HepG2 (cell line): ENCODE measurements at regions not wholly inside any gene's neighbourhood (a gene's known extent, or its start where the extent isn't known, plus 50 kb on each side); places are given as distances from the start of the nearest gene placed in this dataset.

ENCODE experiments used
- ATAC-seq: fragments of 200-7000 bp; cut with Tn5 transposase; 3 replicates; pipeline ENCODE4 v1.9.1; 2020; ENCODE audit warnings: mild to moderate bottlenecking, moderate library complexity
- BruUV-seq: library from RNA; stranded (reverse); fragments of 400-500 nt; replicated peaks from 2 replicates; lab custom pipeline; 2021; lab: Mats Ljungman, UMichigan
- CTCF ChIA-PET: fragments of 300-600 bp; formaldehyde crosslinking; extraction: SDS; loops from one replicate; lab custom pipeline; 2021; ENCODE audit warnings: low total read pairs, inconsistent platforms, low intra/inter-chr PET ratio; lab: Yijun Ruan, JAX
- POLR2A ChIA-PET: fragments of 350-600 bp; sonication (Branson Sonifier 250); formaldehyde crosslinking; loops from one replicate; lab custom pipeline; 2020; ENCODE audit warnings: antibody characterized with exemption, inconsistent platforms; lab: Yijun Ruan, JAX
- DNase-seq: peaks from one replicate; pipeline ENCODE4 v3.0.0-alpha.2; 2015; ENCODE audit warnings: low spot score
- FAIRE-seq: peaks from 3 replicates; lab custom pipeline; 2011; peaks lifted over from hg19 to GRCh38; lab: Jason Lieb, UNC
- H2AFZ ChIP-seq: one replicate; pipeline ENCODE4 v1.6.1; 2011; ENCODE audit warnings: low read length, inconsistent platforms
- H3K27ac ChIP-seq: fragments of 300-600 bp; 3 replicates; pipeline ENCODE4 v1.8.0; 2011; ENCODE audit warnings: mixed run types, mild to moderate bottlenecking, mixed read lengths, low read length, inconsistent platforms; ENCODE audit not compliant: insufficient read depth; ENCODE audit errors: extremely low read length
- H3K27me3 ChIP-seq, 2 experiments: fragments of 200-600 bp in 1 of 2; 2 replicates in 1 of 2; 3 replicates in 1 of 2; pipeline versions ENCODE4 v1.6.0 to v1.8.0; 2011; ENCODE audit warnings: low read length in 2 of 2, mild to moderate bottlenecking in 2 of 2, moderate library complexity in 2 of 2, inconsistent platforms in 1 of 2; ENCODE audit not compliant: insufficient read depth in 2 of 2, control insufficient read depth in 1 of 2
- H3K36me3 ChIP-seq, 2 experiments: fragments of 200-600 bp in 1 of 2; replicated peaks in 1 of 2; 2 replicates in 1 of 2; 3 replicates in 1 of 2; pipeline versions ENCODE4 v1.5.1 to v1.8.0; 2011; ENCODE audit warnings: low read length in 2 of 2, inconsistent platforms in 1 of 2; ENCODE audit not compliant: insufficient read depth in 2 of 2, control insufficient read depth in 1 of 2
- H3K4me1 ChIP-seq: 2 replicates; pipeline ENCODE4 v1.5.1; 2012; ENCODE audit warnings: low read length, inconsistent platforms; ENCODE audit not compliant: insufficient read depth
- H3K4me2 ChIP-seq: 2 replicates; pipeline ENCODE4 v1.6.0; 2011; ENCODE audit warnings: low read depth, low read length, inconsistent platforms
- H3K4me3 ChIP-seq, 3 experiments: fragments of 200-600 bp in 1 of 3; sonication (generic), shearing (Covaris generic) in 1 of 3; replicated peaks in 1 of 3; 2 replicates each; pipeline ENCODE4 v1.5.1; 2011 to 2016; ENCODE audit warnings: low read length in 3 of 3, inconsistent platforms in 2 of 3, low read depth in 2 of 3, mild to moderate bottlenecking in 2 of 3, control low read depth in 1 of 3, mixed read lengths in 1 of 3; ENCODE audit not compliant: insufficient read depth in 1 of 3
- H3K79me2 ChIP-seq: one replicate; pipeline ENCODE4 v1.6.1; 2011; ENCODE audit warnings: low read length, inconsistent platforms; ENCODE audit not compliant: insufficient read depth
- H3K9ac ChIP-seq: 2 replicates; pipeline ENCODE4 v1.6.0; 2011; ENCODE audit warnings: mild to moderate bottlenecking, low read depth, low read length, inconsistent platforms; ENCODE audit not compliant: insufficient read depth
- H3K9me3 ChIP-seq: 2 replicates; pipeline ENCODE4 v1.5.1; 2012; ENCODE audit warnings: mild to moderate bottlenecking, low read length
- H4K20me1 ChIP-seq: 2 replicates; pipeline ENCODE4 v1.6.0; 2011; ENCODE audit warnings: inconsistent platforms, mild to moderate bottlenecking, low read length, moderate library complexity; ENCODE audit not compliant: insufficient read depth
- AHR ChIP-seq: IDR thresholded peaks from 2 replicates; pipeline ENCODE4 v1.6.1; 2018; ENCODE audit warnings: missing genetic modification reagents, missing compliant biosample characterization
- ATF2 ChIP-seq: sonication (generic); formaldehyde crosslinking; IDR thresholded peaks from 2 replicates; pipeline ENCODE4 v1.4.0; 2020; ENCODE audit warnings: missing genetic modification reagents
- CREM ChIP-seq, 2 experiments: sonication (generic) in 1 of 2; formaldehyde crosslinking in 1 of 2; IDR thresholded peaks; 2 replicates each; pipeline versions ENCODE4 v1.4.0 to v1.6.1; 2016 to 2020; ENCODE audit warnings: antibody characterized with exemption in 1 of 2, mild to moderate bottlenecking in 1 of 2, missing genetic modification reagents in 1 of 2
- EP300 ChIP-seq, 3 experiments: sonication (generic) in 1 of 3; formaldehyde crosslinking in 1 of 3; IDR thresholded peaks; 2 replicates each; pipeline versions ENCODE4 v1.5.1 to v1.6.1; 2011 to 2020; ENCODE audit warnings: low read depth in 2 of 3, low read length in 2 of 3, borderline replicate concordance in 1 of 3, improper control_type of control experiment in 1 of 3, mild to moderate bottlenecking in 1 of 3, missing genetic modification reagents in 1 of 3, moderate library complexity in 1 of 3
- HDAC2 ChIP-seq: sonication (generic); formaldehyde crosslinking; IDR thresholded peaks from 2 replicates; pipeline ENCODE4 v1.4.0; 2020; ENCODE audit warnings: missing genetic modification reagents
- HNRNPLL ChIP-seq: fragments of 200-400 bp; formaldehyde crosslinking; IDR thresholded peaks from 2 replicates; pipeline ENCODE4 v1.6.1; 2017; ENCODE audit warnings: mild to moderate bottlenecking, low read depth, low read length; ENCODE audit not compliant: poor library complexity, severe bottlenecking
- KDM5B ChIP-seq: sonication (generic); formaldehyde crosslinking; IDR thresholded peaks from 2 replicates; pipeline ENCODE4 v1.4.0; 2020; ENCODE audit warnings: missing genetic modification reagents, mild to moderate bottlenecking, borderline replicate concordance
- NAIF1 ChIP-seq: sonication (generic); formaldehyde crosslinking; IDR thresholded peaks from 2 replicates; pipeline ENCODE4 v1.5.0; 2020; ENCODE audit warnings: mild to moderate bottlenecking, missing genetic modification reagents, borderline replicate concordance
- RXRA ChIP-seq: sonication (generic); formaldehyde crosslinking; IDR thresholded peaks from 2 replicates; pipeline ENCODE4 v1.5.1; 2020; ENCODE audit warnings: missing genetic modification reagents
- SMYD3 ChIP-seq: sonication (generic); formaldehyde crosslinking; IDR thresholded peaks from 2 replicates; pipeline ENCODE4 v1.8.1; 2023; ENCODE audit warnings: mild to moderate bottlenecking, missing genetic modification reagents
- SOX5 ChIP-seq: IDR thresholded peaks from 2 replicates; pipeline ENCODE4 v1.6.1; 2016; ENCODE audit warnings: borderline replicate concordance
- TCF7L2 ChIP-seq: IDR thresholded peaks from 2 replicates; pipeline ENCODE4 v1.6.1; 2011; ENCODE audit warnings: mild to moderate bottlenecking, low read depth, low read length, moderate library complexity
- TOPORS ChIP-seq: sonication (generic); formaldehyde crosslinking; IDR thresholded peaks from 2 replicates; pipeline ENCODE4 v1.8.0; 2023; ENCODE audit warnings: mild to moderate bottlenecking, missing genetic modification reagents
- XBP1 ChIP-seq: sonication (generic); formaldehyde crosslinking; IDR thresholded peaks from 2 replicates; pipeline ENCODE4 v1.5.0; 2020; ENCODE audit warnings: missing genetic modification reagents
- ZNF570 ChIP-seq: sonication (generic); formaldehyde crosslinking; IDR thresholded peaks from 2 replicates; pipeline ENCODE4 v1.4.0; 2020; ENCODE audit warnings: mild to moderate bottlenecking, missing genetic modification reagents, borderline replicate concordance
- ZNF598 ChIP-seq: sonication (generic); formaldehyde crosslinking; IDR thresholded peaks from 2 replicates; pipeline ENCODE4 v1.5.1; 2020; ENCODE audit warnings: mild to moderate bottlenecking, missing genetic modification reagents, borderline replicate concordance
- ZNF674 ChIP-seq: sonication (generic); formaldehyde crosslinking; IDR thresholded peaks from 2 replicates; pipeline ENCODE4 v1.5.0; 2020; ENCODE audit warnings: low read depth, mild to moderate bottlenecking, missing genetic modification reagents
- WGBS: methylation state at CpG from one replicate; pipeline ENCODE4 v1.1.6; 2017; ENCODE audit warnings: low lambda C conversion rate; 5-methylcytosine and 5-hydroxymethylcytosine counted together
- in situ Hi-C: cut with HindIII; loops from 2 replicates; pipeline ENCODE4 v1.10.0; 2017; ENCODE audit warnings: low pct_unique_long_range_greater_than_20kb; ENCODE audit not compliant: extremely low pct_ligation_motif_present
- intact Hi-C: fragments of 100-400 bp; cut with micrococcal nuclease; formaldehyde crosslinking; loops from one replicate; pipeline ENCODE4 v1.10.0; 2022; ENCODE audit not compliant: unreplicated experiment
- TF ChIP-seq, protein P1 (sequence below): sonication (generic); formaldehyde crosslinking; IDR thresholded peaks from 2 replicates; pipeline ENCODE4 v1.9.0; 2021; ENCODE audit warnings: missing genetic modification reagents, mild to moderate bottlenecking, borderline replicate concordance
- TF ChIP-seq, protein P2 (sequence below): sonication (generic); formaldehyde crosslinking; IDR thresholded peaks from 2 replicates; pipeline ENCODE4 v1.5.0; 2020; ENCODE audit warnings: mild to moderate bottlenecking, missing genetic modification reagents, borderline replicate concordance

DNA sequence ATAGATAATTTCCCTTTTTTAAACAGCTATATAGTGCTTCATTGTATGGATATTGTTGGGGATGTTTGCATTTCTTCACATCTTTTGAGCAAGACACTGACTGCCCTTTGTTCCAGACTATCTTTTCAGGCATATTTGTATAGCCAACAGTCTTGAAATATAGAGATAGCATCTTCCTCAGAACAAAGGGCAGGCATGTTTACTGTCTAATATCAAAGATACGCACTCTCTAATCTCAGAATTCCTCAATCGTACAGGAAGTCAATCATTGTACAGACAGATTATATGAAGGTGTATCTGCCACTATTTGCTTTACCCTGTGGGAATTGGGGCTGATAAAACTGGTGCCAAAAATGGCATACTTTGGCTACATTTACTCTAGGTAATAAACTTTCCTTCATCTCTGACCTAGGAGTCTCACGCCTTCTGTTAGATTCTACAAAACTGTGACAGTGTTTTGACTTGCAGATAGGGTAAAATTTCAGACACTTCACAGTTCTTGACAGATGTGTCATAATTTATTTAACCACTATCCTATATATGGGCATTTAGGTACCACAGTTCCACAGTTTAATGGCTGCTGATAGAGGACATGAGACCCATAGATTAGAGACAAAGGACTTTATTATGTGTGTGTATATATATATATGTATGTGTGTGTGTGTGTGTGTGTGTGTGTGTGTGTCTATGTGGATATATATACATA lies 321.0 kb downstream of the IGSF11 start:
- peak; percentile 71 for DNase-seq
- 3% methylated on average over 3 of the region's 3 CpGs for WGBS
- no peak for TF ChIP-seq ATF2 (CRISPR knock-in tag)
- TF ChIP-seq SMYD3 (CRISPR knock-in tag), result no peak
- peak; percentile 62; the same call in 1 of the 2 replicates for TF ChIP-seq CREM (IDR thresholded peaks at IDR 0.05)
- TF ChIP-seq CREM (CRISPR knock-in tag; IDR thresholded peaks at IDR 0.05), result no peak
- TF ChIP-seq KDM5B (CRISPR knock-in tag), result no peak
- no peak for TF ChIP-seq AHR (CRISPR knock-in tag)
- TF ChIP-seq, protein P1, sequence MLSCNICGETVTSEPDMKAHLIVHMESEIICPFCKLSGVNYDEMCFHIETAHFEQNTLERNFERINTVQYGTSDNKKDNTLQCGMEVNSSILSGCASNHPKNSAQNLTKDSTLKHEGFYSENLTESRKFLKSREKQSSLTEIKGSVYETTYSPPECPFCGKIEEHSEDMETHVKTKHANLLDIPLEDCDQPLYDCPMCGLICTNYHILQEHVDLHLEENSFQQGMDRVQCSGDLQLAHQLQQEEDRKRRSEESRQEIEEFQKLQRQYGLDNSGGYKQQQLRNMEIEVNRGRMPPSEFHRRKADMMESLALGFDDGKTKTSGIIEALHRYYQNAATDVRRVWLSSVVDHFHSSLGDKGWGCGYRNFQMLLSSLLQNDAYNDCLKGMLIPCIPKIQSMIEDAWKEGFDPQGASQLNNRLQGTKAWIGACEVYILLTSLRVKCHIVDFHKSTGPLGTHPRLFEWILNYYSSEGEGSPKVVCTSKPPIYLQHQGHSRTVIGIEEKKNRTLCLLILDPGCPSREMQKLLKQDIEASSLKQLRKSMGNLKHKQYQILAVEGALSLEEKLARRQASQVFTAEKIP (CRISPR knock-in tag), result no peak
- peak; percentile 55; the same call in 1 of the 2 replicates for TF ChIP-seq TCF7L2
- no peak for TF ChIP-seq ZNF674
- TF ChIP-seq HDAC2 (CRISPR knock-in tag), result no peak
- TF ChIP-seq RXRA, result no peak
- peak in 1 of 2 experiments; percentile 40; a peak in 1 of 4 replicates for TF ChIP-seq EP300 (IDR thresholded peaks at IDR 0.05; ENCODE audit: low read depth in 2 of 2, low read length in 2 of 2)
- peak; percentile 79 for TF ChIP-seq EP300 (CRISPR knock-in tag; IDR thresholded peaks at IDR 0.05; ENCODE audit: borderline replicate concordance)
- no peak for TF ChIP-seq ZNF598 (CRISPR knock-in tag)
- TF ChIP-seq ZNF570, result no peak
- TF ChIP-seq TOPORS, result no peak
- TF ChIP-seq NAIF1, result no peak
- no peak for TF ChIP-seq XBP1 (CRISPR knock-in tag)
- TF ChIP-seq HNRNPLL, result no peak
- TF ChIP-seq SOX5, result 0 out of 2 replicates have a peak, but pooled peaks have one; percentile 10
- TF ChIP-seq, protein P2, sequence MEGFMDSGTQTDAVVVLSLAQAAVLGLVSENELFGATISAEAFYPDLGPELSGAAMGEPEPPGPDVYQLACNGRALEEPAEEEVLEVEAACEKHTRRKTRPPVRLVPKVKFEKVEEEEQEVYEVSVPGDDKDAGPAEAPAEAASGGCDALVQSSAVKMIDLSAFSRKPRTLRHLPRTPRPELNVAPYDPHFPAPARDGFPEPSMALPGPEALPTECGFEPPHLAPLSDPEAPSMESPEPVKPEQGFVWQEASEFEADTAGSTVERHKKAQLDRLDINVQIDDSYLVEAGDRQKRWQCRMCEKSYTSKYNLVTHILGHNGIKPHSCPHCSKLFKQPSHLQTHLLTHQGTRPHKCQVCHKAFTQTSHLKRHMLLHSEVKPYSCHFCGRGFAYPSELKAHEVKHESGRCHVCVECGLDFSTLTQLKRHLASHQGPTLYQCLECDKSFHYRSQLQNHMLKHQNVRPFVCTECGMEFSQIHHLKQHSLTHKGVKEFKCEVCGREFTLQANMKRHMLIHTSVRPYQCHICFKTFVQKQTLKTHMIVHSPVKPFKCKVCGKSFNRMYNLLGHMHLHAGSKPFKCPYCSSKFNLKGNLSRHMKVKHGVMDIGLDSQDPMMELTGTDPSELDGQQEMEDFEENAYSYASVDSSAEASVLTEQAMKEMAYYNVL, result no peak

More for the DNA sequence above, 321.0 kb downstream of the IGSF11 start:
- Histone ChIP-seq H2AFZ (no peak overlapping the region), H3K4me2 (no peak overlapping the region), H3K27me3 (no peaks in the 10 kb centered on the region), H3K79me2 (no peaks in the 10 kb centered on the region), H4K20me1 (no peaks in the 10 kb centered on the region), H3K9ac (no peak overlapping the region), H3K36me3 (no peaks in the 10 kb centered on the region), H3K4me3 (no peak overlapping the region), H3K9me3 (no peaks in the 10 kb centered on the region), H3K27ac (no peak overlapping the region), H3K4me1 (peaks cover 19% of the 10 kb centered on the region)
- no TSS peak for BruUV-seq
- no peak for FAIRE-seq
- no peak for ATAC-seq
- ChIA-PET POLR2A (no interaction called here), CTCF (no interaction called here)
- in situ Hi-C loops, result no loop called here
- intact Hi-C loops, result no loop called here
